ENCODE measurements at regions not wholly inside any gene's neighbourhood (a gene's known extent, or its start where the extent isn't known, plus 50 kb on each side); places are given as distances from the start of the nearest gene placed in this dataset.

DNA sequence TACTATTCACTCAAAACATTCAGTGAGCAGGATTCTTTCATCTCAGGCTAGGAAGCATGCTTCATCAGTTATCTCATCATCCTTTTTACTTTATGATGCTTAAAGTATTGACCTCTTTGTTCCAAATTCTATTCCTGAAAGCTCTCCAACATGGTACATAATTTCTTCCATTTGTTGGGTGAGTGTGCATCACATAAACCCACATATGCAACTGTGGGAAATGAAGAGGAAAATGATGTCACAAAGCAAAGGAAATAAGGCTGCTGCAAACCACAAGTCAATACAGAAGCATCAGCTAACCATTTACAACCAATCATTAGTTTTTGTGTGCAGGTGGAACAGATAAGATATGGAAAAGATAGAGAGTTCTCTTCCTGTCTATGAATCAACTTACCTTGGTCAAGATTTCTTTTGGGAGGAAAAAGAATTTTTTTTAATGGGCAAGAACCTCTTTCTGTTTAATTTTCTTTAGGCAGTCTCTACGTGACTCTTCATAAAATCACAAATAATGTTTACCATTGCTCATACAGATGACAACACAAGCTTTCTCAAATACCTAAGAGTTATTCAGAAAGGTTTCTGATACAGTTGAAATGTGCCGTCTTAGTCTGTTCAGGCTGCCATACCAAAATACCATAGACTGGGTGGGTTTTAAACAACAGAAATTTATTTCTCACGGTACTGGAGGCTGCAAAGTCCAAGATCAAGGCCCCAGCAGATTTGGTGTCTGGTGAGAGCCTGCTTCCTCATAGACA, 259.9 kb downstream of the ADGRG6 start:
- DNase-seq = no peak

DNA sequence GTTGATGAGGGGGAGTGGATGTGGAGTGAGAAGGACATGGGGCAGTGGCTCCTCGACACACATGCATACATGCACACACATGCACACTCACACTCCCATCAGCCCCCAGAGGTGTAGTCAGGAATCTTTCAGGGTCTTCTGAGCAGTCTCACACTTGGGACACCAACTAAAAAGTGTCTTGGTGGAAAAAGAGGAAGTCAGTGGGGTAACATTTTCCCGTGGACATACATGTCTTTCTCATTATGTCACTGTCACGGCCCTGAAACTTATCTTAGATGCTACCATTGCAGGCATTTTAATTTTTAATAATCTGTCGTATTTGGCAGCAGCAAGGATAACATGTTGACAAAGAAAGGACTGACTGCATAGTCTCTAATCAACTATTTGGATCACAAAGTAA, 261.1 kb downstream of the ADGRG6 start:
- no peak for DNase-seq

DNA sequence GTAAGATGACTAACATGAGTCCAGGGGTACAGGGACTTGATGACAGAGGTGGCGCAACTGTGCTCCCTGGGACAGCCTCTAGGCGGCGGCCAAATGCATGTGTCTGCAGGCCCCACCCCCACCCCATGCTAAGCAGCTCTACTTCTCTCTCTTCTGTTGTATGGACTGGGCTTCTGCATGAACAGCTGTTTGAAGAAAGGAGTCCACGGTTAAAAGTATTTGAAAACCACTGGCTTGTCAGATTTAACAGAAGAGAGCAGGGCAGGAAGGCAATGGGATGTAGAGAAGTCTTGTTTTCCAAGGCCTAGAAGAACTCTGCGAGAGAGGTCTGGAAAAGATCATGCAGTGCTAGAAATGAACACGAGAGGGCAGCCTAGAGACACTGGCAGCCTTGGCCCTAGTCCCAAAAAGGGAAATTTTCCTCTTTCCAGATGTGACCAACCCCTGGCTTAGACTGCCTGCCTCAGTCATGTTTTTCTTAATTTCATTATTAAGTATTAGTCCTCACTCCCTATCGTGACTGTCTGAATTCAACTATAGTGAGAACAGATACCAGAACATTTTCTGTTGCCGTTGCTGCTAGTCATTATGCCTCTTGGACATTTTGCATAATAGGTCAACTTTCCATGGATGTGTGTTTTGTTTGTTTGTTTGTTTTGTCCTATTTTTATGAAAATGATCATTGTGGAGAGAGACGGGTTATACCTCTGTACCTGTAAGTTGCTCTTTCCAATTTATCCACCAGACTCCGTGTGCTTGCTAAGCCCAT, 265.0 kb downstream of the ADGRG6 start:
- no peak for DNase-seq

DNA sequence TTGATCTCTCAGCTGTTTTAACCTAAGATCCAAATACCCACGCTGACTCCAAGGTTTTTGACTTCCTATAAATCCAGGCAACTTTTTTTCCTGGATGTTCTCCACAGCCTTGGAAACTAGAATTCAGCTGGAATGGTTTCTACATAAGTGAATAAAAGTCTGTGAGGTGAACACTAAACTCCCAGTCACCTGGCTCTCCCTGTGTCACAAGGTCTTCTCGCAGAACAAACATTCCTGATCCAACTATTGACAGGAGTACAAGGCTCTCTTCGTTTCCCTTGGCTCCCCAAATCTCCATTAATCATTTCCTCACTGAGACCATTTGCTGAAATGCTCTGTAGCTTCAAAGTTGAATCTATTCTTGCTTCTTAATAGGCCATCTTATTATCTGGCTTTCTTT, 265.7 kb downstream of the ADGRG6 start:
- DNase-seq = no peak

DNA sequence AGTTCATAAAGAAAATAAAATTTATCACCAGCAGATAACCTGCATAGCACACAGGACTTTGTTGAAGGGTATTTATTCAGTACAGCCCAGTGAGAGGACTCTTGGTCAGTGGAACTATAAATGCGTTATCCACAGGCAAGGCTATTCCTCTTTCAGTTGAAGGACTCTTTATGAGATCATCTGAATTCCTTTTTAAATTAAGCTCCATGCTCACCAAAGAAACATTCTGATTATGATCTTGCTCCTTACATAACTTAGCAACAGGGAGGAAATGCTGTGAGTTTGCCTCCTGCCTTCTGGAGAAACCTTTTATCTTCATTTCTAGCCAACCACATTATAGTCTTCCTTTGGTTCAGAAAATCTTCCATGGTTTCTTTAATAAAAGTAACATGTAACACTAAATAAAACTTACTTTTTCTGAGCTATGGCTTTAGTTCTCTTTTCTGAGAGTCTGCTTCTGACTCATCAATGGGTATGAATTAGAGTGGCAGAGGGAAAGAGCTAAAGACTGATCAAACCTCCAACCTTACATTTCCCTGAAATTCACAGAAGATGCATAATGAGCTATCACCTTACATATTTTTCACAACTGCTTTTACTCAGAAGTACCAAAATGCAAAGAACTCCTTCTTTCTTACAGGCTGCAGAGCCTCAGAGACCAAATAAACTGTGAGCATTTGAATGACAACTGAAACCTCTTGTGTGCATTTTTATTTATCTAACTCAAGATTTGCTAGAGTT, 267.2 kb downstream of the ADGRG6 start:
- DNase-seq = no peak

DNA sequence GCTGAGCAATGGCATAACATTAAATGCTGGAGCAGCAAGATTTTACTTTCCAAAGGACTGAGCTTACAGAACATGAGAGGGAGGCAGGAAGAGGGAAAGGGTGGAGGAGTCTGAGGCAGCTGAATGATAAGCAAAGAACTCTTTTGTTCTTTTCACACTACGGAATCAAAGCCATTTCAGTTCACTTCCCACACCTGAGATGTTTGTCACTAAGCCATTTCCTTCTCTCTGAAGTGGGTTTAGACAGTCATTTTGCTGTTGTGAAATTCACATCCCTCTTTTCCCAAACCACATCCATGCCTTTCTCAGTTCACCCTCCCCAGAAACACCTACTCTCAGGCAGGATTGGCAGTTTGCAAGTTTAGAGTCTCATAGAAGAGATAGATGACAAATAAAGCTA, 267.9 kb downstream of the ADGRG6 start:
- DNase-seq = no peak

DNA sequence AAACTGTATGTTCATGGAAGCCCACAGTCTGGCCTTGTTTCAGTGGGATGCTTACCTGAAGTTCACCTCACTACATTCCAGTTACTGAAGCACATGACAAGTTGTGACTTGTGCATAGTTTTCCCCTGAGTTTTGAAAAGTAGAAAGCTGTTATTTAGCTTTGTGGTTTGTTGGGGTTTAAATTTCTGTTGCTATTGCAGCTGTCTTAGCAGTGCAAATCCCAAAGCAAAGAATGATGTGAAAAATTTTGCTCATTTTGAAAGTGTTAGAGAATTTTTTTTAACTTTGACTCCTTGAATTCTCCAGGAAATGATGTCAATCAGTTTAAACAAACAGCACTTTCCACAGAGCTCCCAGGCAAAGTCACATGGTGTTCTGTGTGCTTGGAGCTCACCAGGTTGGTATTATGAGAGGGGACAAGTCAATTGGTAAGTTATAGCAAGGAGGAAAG, 268.4 kb downstream of the ADGRG6 start:
- DNase-seq = no peak

DNA sequence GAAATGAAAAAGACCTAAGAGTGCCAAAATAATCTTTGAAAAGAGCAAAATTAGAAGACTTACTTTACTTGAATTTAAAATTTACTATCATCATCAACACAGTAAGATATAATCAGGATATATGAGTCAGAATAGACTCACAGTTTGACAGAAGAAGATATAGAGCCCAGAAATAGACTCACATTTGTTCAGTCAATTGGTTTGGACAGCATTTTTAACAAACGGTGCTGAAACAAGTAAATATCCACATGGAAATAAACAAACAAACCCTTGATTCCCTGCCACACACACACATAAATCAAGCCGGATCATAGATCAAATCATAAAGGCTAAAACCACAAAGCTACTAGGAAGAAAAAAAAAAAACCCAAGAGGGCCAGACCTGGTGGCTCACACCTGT, 291.1 kb downstream of the ADGRG6 start:
- no peak for DNase-seq

DNA sequence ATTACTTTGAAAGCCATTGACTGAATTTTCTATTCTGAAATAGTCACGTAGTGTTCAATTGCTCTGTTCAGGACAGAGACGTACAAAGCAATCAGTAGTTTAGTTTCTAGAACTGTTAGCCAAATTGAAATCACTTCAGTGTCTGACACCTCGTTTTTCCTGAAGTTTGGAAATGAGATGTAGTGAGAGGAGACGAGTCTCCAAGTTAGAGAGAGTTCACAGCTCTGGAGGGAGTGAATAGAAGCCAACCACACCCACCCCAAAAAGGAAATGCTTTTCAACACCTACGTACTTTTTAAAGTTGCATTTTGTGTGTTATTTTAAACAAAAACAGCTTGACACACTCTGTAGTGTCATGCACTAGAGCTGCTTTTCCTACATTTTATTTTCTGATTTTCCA, 296.0 kb downstream of the ADGRG6 start:
- DNase-seq = no peak

DNA sequence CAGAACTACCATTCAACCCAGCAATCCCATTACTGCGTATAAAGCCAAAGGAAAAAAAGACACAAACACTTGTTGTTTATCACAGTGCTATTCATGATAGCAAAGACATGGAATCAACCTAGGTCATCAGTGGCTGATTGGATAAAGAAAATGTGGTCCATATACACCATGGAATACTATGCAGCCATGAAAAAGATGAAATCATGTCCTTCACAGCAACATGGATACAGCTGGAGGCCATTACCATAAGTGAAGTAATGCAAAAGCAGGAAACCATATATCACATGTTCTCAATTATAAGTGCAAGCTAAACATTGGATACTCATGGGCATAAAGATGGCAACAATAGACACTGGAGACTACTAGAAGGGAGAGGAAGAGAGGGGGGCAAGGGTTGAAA, 299.6 kb downstream of the ADGRG6 start:
- no peak for DNase-seq

DNA sequence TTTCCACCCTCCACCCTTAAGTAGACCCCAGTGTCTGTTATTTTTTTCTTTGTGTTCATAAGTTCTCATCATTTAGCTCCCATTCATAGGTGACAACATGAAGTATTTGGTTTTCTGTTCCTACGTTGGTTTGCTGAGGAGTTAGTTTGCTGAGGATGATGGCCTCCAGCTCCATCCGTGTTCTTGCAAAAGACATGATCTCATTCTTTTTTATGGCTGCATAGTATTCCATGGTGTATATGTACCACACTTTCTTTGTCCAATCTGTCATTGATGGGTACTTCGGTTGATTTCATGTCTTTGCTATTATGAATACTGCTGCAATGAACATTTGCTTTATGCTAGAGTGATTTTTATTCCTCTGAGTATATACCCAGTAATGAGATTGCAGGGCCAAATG, 301.2 kb downstream of the ADGRG6 start:
- DNase-seq = no peak

DNA sequence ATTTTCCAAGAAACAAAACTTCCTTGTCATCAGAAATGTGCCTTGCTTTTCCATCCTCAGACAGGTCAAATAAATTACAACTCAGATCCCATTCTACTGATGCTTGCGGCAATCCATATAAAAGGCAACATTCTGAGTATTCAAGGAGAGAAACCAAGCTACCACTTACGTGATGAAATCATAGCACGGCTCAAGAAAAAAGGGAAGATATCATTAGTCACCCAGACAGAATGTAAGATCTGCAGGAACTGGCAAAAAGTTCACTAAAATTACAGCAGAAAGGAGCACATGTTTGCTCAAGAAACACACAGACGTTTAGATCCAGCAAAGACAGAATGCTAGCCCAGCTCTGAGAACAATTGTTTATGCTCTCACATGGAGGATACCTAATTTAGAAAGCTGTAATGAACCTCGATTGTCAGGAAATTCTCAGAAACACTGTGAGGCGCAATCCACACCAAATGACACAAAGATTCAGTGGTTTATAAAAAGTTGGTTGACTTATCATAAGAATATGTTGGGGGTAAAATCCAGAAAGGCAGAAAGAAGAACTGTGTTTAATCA, 304.2 kb downstream of the ADGRG6 start:
- no peak for DNase-seq

DNA sequence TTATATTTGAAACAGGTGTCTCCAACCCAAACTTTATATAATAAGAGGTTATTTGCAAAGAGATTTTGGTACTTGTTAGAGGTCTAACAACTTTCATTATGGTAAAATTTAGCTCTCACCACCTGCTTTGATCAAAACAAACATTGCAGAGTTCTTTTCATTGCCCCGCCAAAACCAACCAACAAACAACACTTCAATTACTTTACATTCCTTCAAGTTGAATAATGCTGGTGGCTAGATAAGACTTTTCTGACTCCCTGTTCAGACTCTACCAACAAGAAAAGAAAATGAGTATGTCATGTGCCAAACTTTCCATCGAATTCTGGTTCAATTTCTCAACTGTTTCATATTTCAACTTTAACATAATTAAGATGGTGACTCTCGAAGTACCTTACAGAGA, 311.1 kb downstream of the ADGRG6 start:
- no peak for DNase-seq

DNA sequence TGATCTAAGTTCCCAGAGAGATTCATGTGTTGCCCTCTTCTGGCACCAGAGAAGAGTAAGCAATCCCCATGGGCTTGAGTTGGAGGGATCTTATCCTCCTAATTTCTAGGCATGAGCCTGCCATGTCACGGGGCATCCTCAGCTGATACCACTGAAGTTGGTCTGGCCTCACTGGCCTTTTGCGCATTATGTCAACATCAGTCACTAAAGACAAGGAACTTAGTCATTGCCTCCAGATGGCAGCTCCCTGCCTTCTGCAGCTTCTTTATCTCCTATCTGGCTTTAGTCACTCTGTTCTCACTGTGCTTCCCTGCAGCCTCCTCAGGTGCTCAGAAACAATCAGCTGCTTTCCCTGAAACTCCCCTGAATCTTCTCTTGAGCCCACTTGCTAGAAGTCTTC, 312.2 kb downstream of the ADGRG6 start:
- DNase-seq = no peak

DNA sequence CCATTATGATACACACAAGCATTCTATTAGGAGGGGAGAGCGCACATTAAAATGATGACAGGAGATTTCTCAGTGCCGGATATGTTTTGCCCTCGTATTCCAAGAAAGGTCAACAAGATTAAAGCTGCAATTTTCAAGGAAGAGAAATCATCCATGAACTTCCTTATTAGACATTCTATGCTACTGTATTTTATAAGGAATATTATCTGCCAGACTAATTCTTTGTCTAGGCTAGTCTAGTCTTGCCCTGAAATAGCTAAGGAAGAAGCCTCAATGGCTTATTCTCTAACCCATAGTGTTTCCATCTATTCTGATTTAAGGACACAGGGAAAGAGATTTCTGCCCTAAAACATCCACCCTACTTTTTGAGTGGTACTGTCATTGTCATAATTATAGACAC, 315.4 kb downstream of the ADGRG6 start:
- no peak for DNase-seq

DNA sequence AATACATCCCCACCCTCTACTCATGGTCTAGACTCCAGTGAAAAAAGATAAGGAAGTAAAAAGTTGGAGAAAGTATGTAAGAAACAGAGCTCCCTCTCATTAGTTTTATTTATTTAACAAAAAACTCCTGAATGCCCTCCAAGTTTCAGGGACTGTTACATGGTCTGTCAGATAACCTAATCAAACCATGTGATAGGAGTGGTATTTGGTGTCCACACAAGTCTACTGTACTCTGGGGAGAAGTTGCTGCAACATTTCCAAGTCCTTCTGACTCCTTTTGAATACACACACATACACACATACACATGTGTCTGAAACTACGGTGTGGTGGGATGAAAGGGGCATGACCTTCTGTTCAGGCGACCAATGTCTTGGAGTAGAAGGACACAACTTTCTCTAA, 320.0 kb downstream of the ADGRG6 start:
- no peak for DNase-seq

DNA sequence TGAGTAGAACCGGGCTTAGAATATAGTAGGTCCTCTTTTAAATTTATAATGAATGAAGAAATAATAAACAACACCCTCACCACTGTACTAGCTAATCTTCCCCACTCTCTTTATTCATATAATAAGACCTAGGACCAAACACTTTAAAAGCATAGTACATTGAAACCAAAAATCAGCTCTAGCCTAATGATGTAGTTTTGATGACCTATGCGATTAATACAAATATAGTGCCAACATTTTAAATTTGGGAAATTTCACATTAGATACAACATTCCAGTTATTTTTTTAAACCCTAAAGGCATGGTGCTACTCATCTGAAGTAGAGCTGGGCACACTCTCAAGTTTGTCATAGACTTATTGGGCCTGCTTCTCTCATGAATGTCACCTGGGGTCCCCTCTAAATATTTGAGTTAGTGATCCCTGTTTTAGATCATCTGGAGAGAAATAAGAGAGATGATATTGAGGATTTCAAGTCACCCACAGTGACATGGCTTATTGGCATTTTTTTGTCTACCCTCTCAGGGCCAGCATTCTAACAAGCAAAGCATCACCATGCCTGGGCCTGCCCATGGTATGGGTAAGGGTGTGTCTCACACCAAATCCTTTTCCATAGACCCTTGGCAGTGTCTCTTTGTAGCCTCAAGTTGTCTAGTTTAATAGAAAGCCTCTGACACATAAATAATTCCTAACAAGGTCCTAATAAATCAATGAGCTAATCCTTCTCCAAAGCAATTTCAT, 319.8 kb downstream of the HIVEP2 start:
- DNase-seq = no peak

DNA sequence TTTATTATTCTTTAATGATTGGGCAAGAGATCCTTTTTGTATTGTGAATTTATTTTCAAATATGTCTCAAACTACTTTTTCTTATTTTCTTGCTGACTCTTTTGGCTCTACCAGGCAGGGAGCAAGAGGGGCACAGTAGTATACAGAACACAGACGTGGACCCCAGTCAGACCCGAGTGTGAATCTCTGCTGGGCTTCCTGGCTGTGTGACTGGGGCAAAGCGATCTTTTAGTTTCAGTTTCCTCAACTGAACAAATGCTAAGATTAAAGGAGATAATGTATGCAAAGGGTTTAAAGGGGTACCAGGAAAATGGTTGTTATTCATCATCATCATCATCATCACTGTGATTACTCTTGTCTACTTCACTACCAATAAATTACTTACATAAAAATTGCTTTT, 317.5 kb downstream of the HIVEP2 start:
- no peak for DNase-seq

DNA sequence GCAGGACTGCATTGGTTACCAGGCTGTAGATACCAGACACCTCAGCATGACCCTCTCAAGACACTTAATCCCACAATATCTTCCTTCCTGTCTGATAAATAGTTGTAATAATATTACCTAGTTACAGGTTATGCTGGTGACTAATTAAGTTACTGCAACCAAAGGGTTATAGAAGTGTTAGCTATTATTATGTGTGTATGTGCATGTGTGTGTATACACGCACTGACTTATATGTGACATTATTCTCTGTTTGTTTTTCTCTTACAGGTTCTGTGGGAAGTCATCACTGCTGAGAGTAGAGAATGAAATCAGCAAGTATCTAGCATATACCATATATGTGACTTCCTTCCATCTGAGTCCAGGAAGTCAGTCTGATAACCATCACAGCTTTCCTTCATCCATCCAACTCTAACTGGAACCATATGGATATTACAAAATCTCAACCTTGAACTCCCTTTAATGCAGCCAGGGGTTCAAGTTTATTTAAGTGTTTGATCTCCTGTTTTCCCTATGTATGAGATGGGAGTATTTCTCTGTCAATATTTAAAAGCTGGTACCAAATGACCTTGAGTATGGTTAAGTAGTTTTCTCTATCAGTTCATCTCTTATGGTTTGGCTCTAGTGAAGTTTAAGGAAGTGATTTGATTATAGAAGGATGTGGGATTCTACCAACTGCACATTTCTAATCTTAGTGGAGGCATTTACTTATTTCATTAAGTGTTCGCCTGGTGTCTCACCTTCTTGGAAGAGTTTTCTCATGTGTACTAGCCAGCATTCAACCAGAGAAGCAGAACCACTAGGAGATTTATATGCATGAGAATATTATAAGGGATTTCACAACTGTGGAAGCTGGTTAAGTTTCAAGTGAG, 313.2 kb downstream of the HIVEP2 start:
- DNase-seq = no peak

DNA sequence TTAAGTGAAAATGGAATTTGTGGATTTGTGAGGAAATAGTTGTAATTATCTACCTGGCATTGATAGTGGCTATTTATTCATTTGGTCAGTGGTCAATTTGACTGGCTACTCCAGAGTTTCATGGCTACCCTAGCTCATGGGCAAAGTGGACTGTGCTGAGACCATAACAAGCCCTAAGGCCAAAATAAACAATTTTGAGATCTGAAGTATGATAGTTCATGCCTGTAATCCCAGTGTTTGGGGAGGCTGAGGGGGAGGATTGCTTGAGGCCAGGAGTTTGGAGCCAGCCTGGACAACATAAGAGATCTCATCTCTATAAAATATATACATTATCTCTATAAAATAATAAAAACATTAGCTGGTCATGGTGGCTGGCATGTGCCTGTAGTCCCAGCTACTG, 311.7 kb downstream of the HIVEP2 start:
- no peak for DNase-seq

DNA sequence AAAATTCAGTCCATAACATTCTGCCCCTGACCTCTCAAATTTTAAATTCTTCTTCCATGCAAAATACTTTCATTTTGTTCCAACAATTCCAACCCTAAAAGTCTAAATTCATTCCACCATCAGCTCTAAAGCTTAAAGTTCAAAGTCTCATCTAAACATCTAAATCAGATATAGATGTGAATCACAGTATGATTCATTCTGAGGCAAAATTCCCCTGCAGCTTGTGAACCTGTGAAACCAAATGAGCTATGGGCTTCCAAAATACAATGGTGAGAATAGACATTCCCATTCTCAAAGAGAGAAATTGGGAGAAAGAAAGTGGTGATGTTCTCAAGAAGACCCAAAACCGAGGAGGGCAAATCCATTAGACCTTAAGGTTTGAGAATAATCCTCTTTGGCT, 309.8 kb downstream of the HIVEP2 start:
- DNase-seq = no peak
